ENCODE measurements at regions not wholly inside any gene's neighbourhood (a gene's known extent, or its start where the extent isn't known, plus 50 kb on each side); places are given as distances from the start of the nearest gene placed in this dataset.
A peak's percentile ranks its signal among the peaks of the same experiment; 100 is the strongest.

GRCh38 chr1:81499487-81499886 lies 301.2 kb upstream of the ADGRL2 start:
- no peak overlapping the region for H3K9ac ChIP-seq (ENCODE audit: low read length in 3 of 3)
- DNase-seq (no peak), FAIRE-seq (no peak)
- no peaks in the 10 kb centered on the region for H3K9me3 ChIP-seq (ENCODE audit: control insufficient read depth in 2 of 3, insufficient read depth in 1 of 3, low read length in 3 of 3)
- H3K27me3 ChIP-seq (ENCODE audit: control insufficient read depth, insufficient read depth, low read length) = no peaks in the 10 kb centered on the region
- H3K36me3 ChIP-seq (ENCODE audit: control insufficient read depth in 2 of 3, insufficient read depth in 3 of 3, low read length in 3 of 3) = no peaks in the 10 kb centered on the region
- no peak overlapping the region for H3K27ac ChIP-seq (ENCODE audit: low read depth in 2 of 2, low read length in 2 of 2)
- H3K4me1 ChIP-seq (ENCODE audit: control insufficient read depth in 2 of 3, insufficient read depth in 2 of 3, low read depth in 1 of 3, low read length in 3 of 3) = peaks cover 0 to 2% (median 0%) of the 10 kb centered on the region in 3 donors
- intact Hi-C loops (cut with DNase I) = no loop called here
- TF ChIP-seq CTCF (IDR thresholded peaks at IDR 0.05; ENCODE audit: borderline replicate concordance, extremely low read depth, insufficient read depth) = no peak
- no peak overlapping the region for H3K4me3 ChIP-seq (ENCODE audit: low read length in 3 of 3)

- TF ChIP-seq CTCF (IDR thresholded peaks at IDR 0.05; ENCODE audit: borderline replicate concordance, extremely low read depth, insufficient read depth) = no peak
- H3K27me3 ChIP-seq (ENCODE audit: control insufficient read depth, insufficient read depth, low read length) = no peaks in the 10 kb centered on the region
- no peaks in the 10 kb centered on the region for H3K9me3 ChIP-seq (ENCODE audit: control insufficient read depth in 2 of 3, insufficient read depth in 1 of 3, low read length in 3 of 3)
- intact Hi-C loops (cut with DNase I) = no loop called here
- H3K36me3 ChIP-seq (ENCODE audit: control insufficient read depth in 2 of 3, insufficient read depth in 3 of 3, low read length in 3 of 3) = no peaks in the 10 kb centered on the region
- FAIRE-seq (no peak), DNase-seq (peak in 2 of 5 donors; percentile 49 to 79)
- no peak overlapping the region for H3K4me3 ChIP-seq (ENCODE audit: low read length in 3 of 3)
- no peak overlapping the region for H3K27ac ChIP-seq (ENCODE audit: low read depth in 2 of 2, low read length in 2 of 2)
- H3K4me1 ChIP-seq (ENCODE audit: control insufficient read depth in 2 of 3, insufficient read depth in 2 of 3, low read depth in 1 of 3, low read length in 3 of 3) = peaks cover 0 to 2% (median 0%) of the 10 kb centered on the region in 3 donors
- H3K9ac ChIP-seq (ENCODE audit: low read length in 3 of 3) = no peak overlapping the region
Measured at GRCh38 chr1:81498471-81499462, 302.0 kb upstream of the ADGRL2 start.

DNA sequence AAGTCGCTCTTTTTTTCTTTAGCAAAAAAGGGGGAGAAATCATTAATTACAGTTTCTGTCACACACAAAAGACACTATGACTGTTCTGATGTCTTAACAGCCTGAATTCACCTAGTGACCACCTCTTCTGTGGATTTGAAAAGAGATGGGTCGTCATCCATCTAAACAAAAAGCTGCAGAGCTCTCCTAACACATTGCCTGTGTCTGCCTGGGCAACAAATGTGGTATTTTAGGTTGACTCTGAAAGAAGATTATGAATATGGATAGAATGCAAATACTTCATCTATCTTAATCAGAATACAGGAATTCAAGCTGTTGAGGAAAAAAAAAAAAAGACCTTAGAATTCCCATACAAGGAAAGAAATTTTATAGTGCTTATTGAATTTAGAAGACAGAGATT lies 304.4 kb upstream of the ADGRL2 start:
- H3K27me3 ChIP-seq (ENCODE audit: control insufficient read depth, insufficient read depth, low read length) = no peaks in the 10 kb centered on the region
- no peak for TF ChIP-seq CTCF (IDR thresholded peaks at IDR 0.05; ENCODE audit: borderline replicate concordance, extremely low read depth, insufficient read depth)
- H3K36me3 ChIP-seq (ENCODE audit: control insufficient read depth in 2 of 3, insufficient read depth in 3 of 3, low read length in 3 of 3) = no peaks in the 10 kb centered on the region
- no peak overlapping the region for H3K27ac ChIP-seq (ENCODE audit: low read depth in 2 of 2, low read length in 2 of 2)
- FAIRE-seq = no peak
- H3K4me3 ChIP-seq (ENCODE audit: low read length in 3 of 3) = no peak overlapping the region
- intact Hi-C loops (cut with DNase I) = no loop called here
- no peaks in the 10 kb centered on the region for H3K9me3 ChIP-seq (ENCODE audit: control insufficient read depth in 2 of 3, insufficient read depth in 1 of 3, low read length in 3 of 3)
- no peak for DNase-seq
- no peak overlapping the region for H3K9ac ChIP-seq (ENCODE audit: low read length in 3 of 3)
- peaks cover 0 to 2% (median 0%) of the 10 kb centered on the region in 3 donors for H3K4me1 ChIP-seq (ENCODE audit: control insufficient read depth in 2 of 3, insufficient read depth in 2 of 3, low read depth in 1 of 3, low read length in 3 of 3)

Data from kidney (tissue), 13 donors.